ENCODE measurements at regions not wholly inside any gene's neighbourhood (a gene's known extent, or its start where the extent isn't known, plus 50 kb on each side); places are given as distances from the start of the nearest gene placed in this dataset.

DNA sequence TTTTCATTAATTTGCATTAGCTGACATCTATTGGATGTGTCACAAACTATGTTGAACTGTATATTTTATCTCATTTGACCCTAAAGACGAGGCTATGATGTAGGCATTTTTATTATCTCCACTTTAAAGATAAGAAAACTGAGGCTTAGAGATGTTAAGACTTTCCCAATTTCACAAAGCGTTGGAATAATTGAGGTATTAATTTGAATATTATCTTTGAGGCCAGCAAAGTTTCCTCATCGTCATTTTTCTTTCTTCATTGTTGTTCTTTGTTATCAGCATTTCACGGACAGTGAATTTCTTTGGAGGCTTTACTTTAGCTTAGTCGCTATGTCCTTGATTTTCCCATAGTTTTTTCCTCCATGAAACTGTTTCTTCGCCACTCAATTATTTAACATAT is 227.5 kb upstream of the MYOCD start:
- TF ChIP-seq, protein P1, sequence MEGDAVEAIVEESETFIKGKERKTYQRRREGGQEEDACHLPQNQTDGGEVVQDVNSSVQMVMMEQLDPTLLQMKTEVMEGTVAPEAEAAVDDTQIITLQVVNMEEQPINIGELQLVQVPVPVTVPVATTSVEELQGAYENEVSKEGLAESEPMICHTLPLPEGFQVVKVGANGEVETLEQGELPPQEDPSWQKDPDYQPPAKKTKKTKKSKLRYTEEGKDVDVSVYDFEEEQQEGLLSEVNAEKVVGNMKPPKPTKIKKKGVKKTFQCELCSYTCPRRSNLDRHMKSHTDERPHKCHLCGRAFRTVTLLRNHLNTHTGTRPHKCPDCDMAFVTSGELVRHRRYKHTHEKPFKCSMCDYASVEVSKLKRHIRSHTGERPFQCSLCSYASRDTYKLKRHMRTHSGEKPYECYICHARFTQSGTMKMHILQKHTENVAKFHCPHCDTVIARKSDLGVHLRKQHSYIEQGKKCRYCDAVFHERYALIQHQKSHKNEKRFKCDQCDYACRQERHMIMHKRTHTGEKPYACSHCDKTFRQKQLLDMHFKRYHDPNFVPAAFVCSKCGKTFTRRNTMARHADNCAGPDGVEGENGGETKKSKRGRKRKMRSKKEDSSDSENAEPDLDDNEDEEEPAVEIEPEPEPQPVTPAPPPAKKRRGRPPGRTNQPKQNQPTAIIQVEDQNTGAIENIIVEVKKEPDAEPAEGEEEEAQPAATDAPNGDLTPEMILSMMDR (IDR thresholded peaks at IDR 0.05): no peak
- no peak for TF ChIP-seq POLR2A (IDR thresholded peaks at IDR 0.05)
